ENCODE measurements at regions not wholly inside any gene's neighbourhood (a gene's known extent, or its start where the extent isn't known, plus 50 kb on each side); places are given as distances from the start of the nearest gene placed in this dataset.

GRCh38 chrX:9302381-9302780, 162.5 kb upstream of the TBL1X start:
- no peak overlapping the region for H3K4me3 ChIP-seq (replicated peaks; ENCODE audit: insufficient read depth, low read length)
- no peak for DNase-seq (ENCODE audit: low read depth in 1 of 2, low spot score in 1 of 2)
- no peaks in the 10 kb centered on the region for H3K27me3 ChIP-seq (ENCODE audit: insufficient read depth, poor library complexity, severe bottlenecking)
- TF ChIP-seq, protein P1, sequence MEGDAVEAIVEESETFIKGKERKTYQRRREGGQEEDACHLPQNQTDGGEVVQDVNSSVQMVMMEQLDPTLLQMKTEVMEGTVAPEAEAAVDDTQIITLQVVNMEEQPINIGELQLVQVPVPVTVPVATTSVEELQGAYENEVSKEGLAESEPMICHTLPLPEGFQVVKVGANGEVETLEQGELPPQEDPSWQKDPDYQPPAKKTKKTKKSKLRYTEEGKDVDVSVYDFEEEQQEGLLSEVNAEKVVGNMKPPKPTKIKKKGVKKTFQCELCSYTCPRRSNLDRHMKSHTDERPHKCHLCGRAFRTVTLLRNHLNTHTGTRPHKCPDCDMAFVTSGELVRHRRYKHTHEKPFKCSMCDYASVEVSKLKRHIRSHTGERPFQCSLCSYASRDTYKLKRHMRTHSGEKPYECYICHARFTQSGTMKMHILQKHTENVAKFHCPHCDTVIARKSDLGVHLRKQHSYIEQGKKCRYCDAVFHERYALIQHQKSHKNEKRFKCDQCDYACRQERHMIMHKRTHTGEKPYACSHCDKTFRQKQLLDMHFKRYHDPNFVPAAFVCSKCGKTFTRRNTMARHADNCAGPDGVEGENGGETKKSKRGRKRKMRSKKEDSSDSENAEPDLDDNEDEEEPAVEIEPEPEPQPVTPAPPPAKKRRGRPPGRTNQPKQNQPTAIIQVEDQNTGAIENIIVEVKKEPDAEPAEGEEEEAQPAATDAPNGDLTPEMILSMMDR (IDR thresholded peaks at IDR 0.05; ENCODE audit: insufficient read depth, low read length) = no peak
- no peak overlapping the region for H3K27ac ChIP-seq (replicated peaks)

GRCh38 chrX:9308426-9308825, 156.4 kb upstream of the TBL1X start:
- H3K27me3 ChIP-seq (ENCODE audit: insufficient read depth, poor library complexity, severe bottlenecking) = no peaks in the 10 kb centered on the region
- TF ChIP-seq SPI1 (IDR thresholded peaks at IDR 0.05; ENCODE audit: borderline replicate concordance, low read depth) (no peak), POLR2AphosphoS5 (IDR thresholded peaks at IDR 0.05; ENCODE audit: low read depth) (no peak), GABPA (IDR thresholded peaks at IDR 0.05; ENCODE audit: low read depth) (no peak), REST (IDR thresholded peaks at IDR 0.05; ENCODE audit: insufficient replicate concordance, low read depth) (no peak)
- TF ChIP-seq, protein P1 (IDR thresholded peaks at IDR 0.05; ENCODE audit: insufficient read depth, low read length) = no peak

GRCh38 chrX:9310616-9311015, 154.2 kb upstream of the TBL1X start:
- no peak for DNase-seq (ENCODE audit: low read depth in 1 of 2, low spot score in 1 of 2)
- Histone ChIP-seq H3K4me3 (replicated peaks; ENCODE audit: insufficient read depth, low read length) (no peak overlapping the region), H3K27me3 (ENCODE audit: insufficient read depth, poor library complexity, severe bottlenecking) (no peaks in the 10 kb centered on the region), H3K27ac (replicated peaks) (no peak overlapping the region)
- TF ChIP-seq, protein P1 (IDR thresholded peaks at IDR 0.05; ENCODE audit: insufficient read depth, low read length) = no peak
- TF ChIP-seq SPI1 (IDR thresholded peaks at IDR 0.05; ENCODE audit: borderline replicate concordance, low read depth) = no peak
- no peak for TF ChIP-seq REST (IDR thresholded peaks at IDR 0.05; ENCODE audit: insufficient replicate concordance, low read depth)
- TF ChIP-seq GABPA (IDR thresholded peaks at IDR 0.05; ENCODE audit: low read depth) = no peak
- no peak for TF ChIP-seq POLR2AphosphoS5 (IDR thresholded peaks at IDR 0.05; ENCODE audit: low read depth)

More at GRCh38 chrX:9308426-9308825, 156.4 kb upstream of the TBL1X start:
- H3K27ac ChIP-seq (replicated peaks) = no peak overlapping the region
- H3K4me3 ChIP-seq (replicated peaks; ENCODE audit: insufficient read depth, low read length) = no peak overlapping the region
- no peak for DNase-seq (ENCODE audit: low read depth in 1 of 2, low spot score in 1 of 2)

GRCh38 chrX:9311421-9312160, 153.3 kb upstream of the TBL1X start:
- no peaks in the 10 kb centered on the region for H3K27me3 ChIP-seq (ENCODE audit: insufficient read depth, poor library complexity, severe bottlenecking)
- TF ChIP-seq, protein P1 (IDR thresholded peaks at IDR 0.05; ENCODE audit: insufficient read depth, low read length) = no peak
- TF ChIP-seq POLR2AphosphoS5 (IDR thresholded peaks at IDR 0.05; ENCODE audit: low read depth) (no peak), SPI1 (IDR thresholded peaks at IDR 0.05; ENCODE audit: borderline replicate concordance, low read depth) (no peak), GABPA (IDR thresholded peaks at IDR 0.05; ENCODE audit: low read depth) (no peak), REST (IDR thresholded peaks at IDR 0.05; ENCODE audit: insufficient replicate concordance, low read depth) (no peak)
- no peak overlapping the region for H3K27ac ChIP-seq (replicated peaks)
- DNase-seq (ENCODE audit: low read depth in 1 of 2, low spot score in 1 of 2) = no peak
- no peak overlapping the region for H3K4me3 ChIP-seq (replicated peaks; ENCODE audit: insufficient read depth, low read length)
